OCI-LY3 (cell line): ENCODE measurements at regions not wholly inside any gene's neighbourhood (a gene's known extent, or its start where the extent isn't known, plus 50 kb on each side); places are given as distances from the start of the nearest gene placed in this dataset.
A peak's percentile ranks its signal among the peaks of the same experiment; 100 is the strongest.

Source experiments
- H2AFZ ChIP-seq: fragments of 200-600, 300-600 bp; shearing (Covaris generic); 2 replicates; pipeline ENCODE4 v1.6.0; 2014; ENCODE audit warnings: antibody characterized with exemption, low read depth, low read length
- H3K27ac ChIP-seq: fragments of 200-600, 300-600 bp; sonication (generic); 2 replicates; pipeline ENCODE4 v1.5.1; 2014; ENCODE audit warnings: mild to moderate bottlenecking, low read length, moderate library complexity, mixed read lengths
- H3K27me3 ChIP-seq: fragments of 200-600, 300-600 bp; sonication (generic); 2 replicates; pipeline ENCODE4 v1.6.1; 2014; ENCODE audit warnings: low read depth, low read length, mixed read lengths
- H3K36me3 ChIP-seq: fragments of 200-600, 300-600 bp; sonication (generic); replicated peaks from 2 replicates; pipeline ENCODE3; 2014; ENCODE audit warnings: low read depth, low read length, mixed read lengths
- H3K4me1 ChIP-seq: fragments of 300-600, 200-600 bp; sonication (generic); 2 replicates; pipeline ENCODE4 v1.6.1; 2014; ENCODE audit warnings: low read length, mixed read lengths
- H3K4me2 ChIP-seq: fragments of 200-600, 300-600 bp; sonication (generic); 2 replicates; pipeline ENCODE4 v1.6.1; 2014; ENCODE audit warnings: low read length, mixed read lengths
- H3K4me3 ChIP-seq: fragments of 300-600, 200-600 bp; sonication (generic); 2 replicates; pipeline ENCODE4 v1.5.1; 2014; ENCODE audit warnings: antibody characterized with exemption, mild to moderate bottlenecking, low read length, moderate library complexity
- H3K79me2 ChIP-seq: fragments of 300-600, 200-600 bp; shearing (Covaris generic); 2 replicates; pipeline ENCODE4 v1.6.1; 2014; ENCODE audit warnings: mild to moderate bottlenecking, low read length, mixed read lengths
- H3K9ac ChIP-seq: fragments of 300-600, 200-600 bp; shearing (Covaris generic); 2 replicates; pipeline ENCODE4 v1.6.0; 2014; ENCODE audit warnings: mild to moderate bottlenecking, low read length, moderate library complexity
- H3K9me3 ChIP-seq: fragments of 200-600, 300-600 bp; shearing (Covaris generic); 2 replicates; pipeline ENCODE4 v1.6.1; 2014; ENCODE audit warnings: low read length, mixed read lengths; ENCODE audit not compliant: insufficient read depth
- H4K20me1 ChIP-seq: fragments of 200-600, 300-600 bp; sonication (generic); 2 replicates; pipeline ENCODE4 v1.6.1; 2016; ENCODE audit warnings: low read length, mixed read lengths; ENCODE audit not compliant: insufficient read depth
- CTCF ChIP-seq: fragments of 200-600, 300-600 bp; sonication (generic); IDR thresholded peaks from 2 replicates; pipeline ENCODE4 v1.5.1; 2014; ENCODE audit warnings: antibody characterized with exemption, low read length, low read depth
- EZH2phosphoT487 ChIP-seq: fragments of 200-600 bp; shearing (Covaris generic); IDR thresholded peaks from 2 replicates; pipeline ENCODE4 v1.6.1; 2018; ENCODE audit warnings: antibody characterized with exemption, mixed run types, low read depth

GRCh38 chr6:98747273-98747672, 87.1 kb upstream of the POU3F2 start:
- Histone ChIP-seq H3K4me1 (no peaks in the 10 kb centered on the region), H3K36me3 (no peaks in the 10 kb centered on the region), H2AFZ (no peak overlapping the region), H3K9me3 (no peaks in the 10 kb centered on the region), H3K4me3 (no peak overlapping the region), H3K9ac (no peak overlapping the region), H3K27ac (no peak overlapping the region), H3K4me2 (no peak overlapping the region), H3K79me2 (no peaks in the 10 kb centered on the region), H4K20me1 (no peaks in the 10 kb centered on the region), H3K27me3 (no peaks in the 10 kb centered on the region)
- no peak for TF ChIP-seq EZH2phosphoT487
- TF ChIP-seq CTCF, result no peak

- no peaks in the 10 kb centered on the region for H4K20me1 ChIP-seq
- H3K9me3 ChIP-seq, result no peaks in the 10 kb centered on the region
- TF ChIP-seq CTCF, result no peak
- no peak for TF ChIP-seq EZH2phosphoT487
- H3K9ac ChIP-seq, result no peak overlapping the region
- no peak overlapping the region for H3K4me3 ChIP-seq
- H2AFZ ChIP-seq, result no peak overlapping the region
- no peaks in the 10 kb centered on the region for H3K4me1 ChIP-seq
- no peak overlapping the region for H3K27ac ChIP-seq
- H3K4me2 ChIP-seq, result no peak overlapping the region
- no peaks in the 10 kb centered on the region for H3K36me3 ChIP-seq
- no peaks in the 10 kb centered on the region for H3K27me3 ChIP-seq
- no peaks in the 10 kb centered on the region for H3K79me2 ChIP-seq
Measured at GRCh38 chr6:98747960-98748359, 86.4 kb upstream of the POU3F2 start.

GRCh38 chr6:98759459-98759858, 74.9 kb upstream of the POU3F2 start:
- TF ChIP-seq EZH2phosphoT487 (no peak), CTCF (no peak)
- Histone ChIP-seq H3K9me3 (no peaks in the 10 kb centered on the region), H3K36me3 (no peaks in the 10 kb centered on the region), H3K27me3 (no peaks in the 10 kb centered on the region), H3K4me1 (no peaks in the 10 kb centered on the region), H4K20me1 (no peaks in the 10 kb centered on the region), H3K27ac (no peak overlapping the region), H3K9ac (no peak overlapping the region), H2AFZ (no peak overlapping the region), H3K4me3 (no peak overlapping the region), H3K4me2 (no peak overlapping the region), H3K79me2 (no peaks in the 10 kb centered on the region)

- Histone ChIP-seq H3K36me3 (no peaks in the 10 kb centered on the region), H3K4me1 (no peaks in the 10 kb centered on the region), H3K4me3 (no peak overlapping the region), H3K79me2 (no peaks in the 10 kb centered on the region), H3K9ac (no peak overlapping the region), H4K20me1 (no peaks in the 10 kb centered on the region), H3K9me3 (no peaks in the 10 kb centered on the region), H3K27me3 (no peaks in the 10 kb centered on the region), H3K4me2 (peak overlapping the region; percentile 17), H3K27ac (no peak overlapping the region), H2AFZ (no peak overlapping the region)
- TF ChIP-seq EZH2phosphoT487 (no peak), CTCF (no peak)
Measured at GRCh38 chr6:98764373-98764911, 69.9 kb upstream of the POU3F2 start.
